SU-DHL-6 (cell line): ENCODE measurements at regions not wholly inside any gene's neighbourhood (a gene's known extent, or its start where the extent isn't known, plus 50 kb on each side); places are given as distances from the start of the nearest gene placed in this dataset.

Experiments
- CTCF ChIP-seq: fragments of 200-600 bp; sonication (generic); IDR thresholded peaks from one replicate; pipeline ENCODE4 v1.5.1; 2017; ENCODE audit warnings: antibody characterized with exemption, mild to moderate bottlenecking, low read length, moderate library complexity; ENCODE audit not compliant: insufficient read depth, poor library complexity, severe bottlenecking
- EZH2phosphoT487 ChIP-seq: fragments of 200-600 bp; sonication (generic), shearing (Covaris generic); conservative IDR thresholded peaks from 2 replicates; pipeline ENCODE4 v1.6.1; 2018; ENCODE audit warnings: mild to moderate bottlenecking, antibody characterized with exemption, low read length, moderate library complexity, mixed read lengths

GRCh38 chr18:27411911-27412310, 226.8 kb upstream of the CHST9 start:
- TF ChIP-seq CTCF (no peak), EZH2phosphoT487 (no peak)
